ENCODE measurements at regions not wholly inside any gene's neighbourhood (a gene's known extent, or its start where the extent isn't known, plus 50 kb on each side); places are given as distances from the start of the nearest gene placed in this dataset.
"Not testable (repeated sequence)": the region's sequence is repeated elsewhere in the genome, so short reads cannot be mapped to it uniquely, and the experiment has no call there.

- Histone ChIP-seq H3K9me3 (ENCODE audit: control insufficient read depth, low read depth, low read length) (no peaks in the 10 kb centered on the region), H2AFZ (ENCODE audit: control insufficient read depth, low read length) (no peak overlapping the region), H3K27ac (ENCODE audit: control insufficient read depth, insufficient read depth, low read length) (no peak overlapping the region), H3K9ac (ENCODE audit: control insufficient read depth, extremely low read depth, insufficient read depth, low read length) (no peak overlapping the region), H3K36me3 (ENCODE audit: control insufficient read depth in 2 of 2, extremely low read depth in 1 of 2, insufficient read depth in 2 of 2, low read length in 2 of 2) (no peaks in the 10 kb centered on the region), H3K9me1 (ENCODE audit: control insufficient read depth, extremely low read depth, insufficient read depth, low read length) (no peaks in the 10 kb centered on the region), H3K4me3 (ENCODE audit: control insufficient read depth in 2 of 3, extremely low read depth in 1 of 3, insufficient read depth in 2 of 3, low read depth in 1 of 3, low read length in 3 of 3) (no peak overlapping the region), H3K4me2 (ENCODE audit: control insufficient read depth, extremely low read depth, insufficient read depth, low read depth, low read length) (no peak overlapping the region), H4K20me1 (ENCODE audit: control insufficient read depth, extremely low read depth, insufficient read depth, low read length) (no peaks in the 10 kb centered on the region), H3K4me1 (ENCODE audit: control insufficient read depth, extremely low read depth, insufficient read depth, low read length) (no peaks in the 10 kb centered on the region), H3K79me2 (ENCODE audit: control insufficient read depth, insufficient read depth, low read length) (no peaks in the 10 kb centered on the region), H3K27me3 (ENCODE audit: control insufficient read depth, extremely low read depth, insufficient read depth, low read length) (no peaks in the 10 kb centered on the region)
- dilution Hi-C loops (cut with MboI; ENCODE audit: extremely low pct_ligation_motif_present, low sequenced_read_pairs) = no loop called here
- no peak for FAIRE-seq
- TF ChIP-seq CTCF (optimal IDR thresholded peaks at IDR 0.05 in 1 of 3, IDR thresholded peaks at IDR 0.05 in 1 of 3, conservative IDR thresholded peaks at IDR 0.05 in 1 of 3; ENCODE audit: extremely low read depth in 1 of 3, insufficient read depth in 2 of 3, low read length in 3 of 3) (no peak), EZH2 (IDR thresholded peaks at IDR 0.05; ENCODE audit: low read length) (no peak)
- DNase-seq (ENCODE audit: low read depth, low spot score) = no peak
These were observed 554.3 kb upstream of the GRM3 start for GRCh38 chr7:86089455-86089854.

DNA sequence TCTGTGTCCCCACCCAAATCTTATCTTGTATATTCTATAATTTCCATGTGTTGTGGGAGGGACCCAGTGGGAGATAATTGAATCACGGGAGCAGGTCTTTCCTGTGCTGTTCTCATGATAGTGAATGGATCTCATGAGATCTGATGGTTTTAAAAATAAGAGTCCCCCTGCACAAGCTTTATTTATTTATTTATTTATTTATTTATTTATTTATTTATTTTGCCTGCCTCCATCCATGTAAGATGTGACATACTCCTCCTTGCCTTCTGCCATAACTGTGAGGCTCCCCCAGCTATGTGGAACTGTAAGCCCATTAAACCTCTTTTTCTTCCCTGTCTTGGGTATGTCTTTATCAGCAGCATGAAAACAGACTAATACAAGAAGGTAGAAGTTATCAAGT lies 579.1 kb upstream of the GRM3 start:
- H3K27me3 ChIP-seq (ENCODE audit: control insufficient read depth, extremely low read depth, insufficient read depth, low read length); dilution Hi-C loops (cut with MboI; ENCODE audit: extremely low pct_ligation_motif_present, low sequenced_read_pairs); DNase-seq (ENCODE audit: low read depth, low spot score); H2AFZ ChIP-seq (ENCODE audit: control insufficient read depth, low read length); H3K9ac ChIP-seq (ENCODE audit: control insufficient read depth, extremely low read depth, insufficient read depth, low read length); H3K9me1 ChIP-seq (ENCODE audit: control insufficient read depth, extremely low read depth, insufficient read depth, low read length); H4K20me1 ChIP-seq (ENCODE audit: control insufficient read depth, extremely low read depth, insufficient read depth, low read length); FAIRE-seq; H3K36me3 ChIP-seq (ENCODE audit: control insufficient read depth in 2 of 2, extremely low read depth in 1 of 2, insufficient read depth in 2 of 2, low read length in 2 of 2); H3K4me3 ChIP-seq (ENCODE audit: control insufficient read depth in 2 of 3, extremely low read depth in 1 of 3, insufficient read depth in 2 of 3, low read depth in 1 of 3, low read length in 3 of 3); H3K27ac ChIP-seq (ENCODE audit: control insufficient read depth, insufficient read depth, low read length); H3K9me3 ChIP-seq (ENCODE audit: control insufficient read depth, low read depth, low read length); H3K4me1 ChIP-seq (ENCODE audit: control insufficient read depth, extremely low read depth, insufficient read depth, low read length); H3K4me2 ChIP-seq (ENCODE audit: control insufficient read depth, extremely low read depth, insufficient read depth, low read depth, low read length); H3K79me2 ChIP-seq (ENCODE audit: control insufficient read depth, insufficient read depth, low read length): not testable (repeated sequence)

- Histone ChIP-seq H3K9me1 (ENCODE audit: control insufficient read depth, extremely low read depth, insufficient read depth, low read length) (no peaks in the 10 kb centered on the region), H3K27ac (ENCODE audit: control insufficient read depth, insufficient read depth, low read length) (no peak overlapping the region), H3K9ac (ENCODE audit: control insufficient read depth, extremely low read depth, insufficient read depth, low read length) (no peak overlapping the region), H3K4me2 (ENCODE audit: control insufficient read depth, extremely low read depth, insufficient read depth, low read depth, low read length) (no peak overlapping the region), H3K36me3 (ENCODE audit: control insufficient read depth in 2 of 2, extremely low read depth in 1 of 2, insufficient read depth in 2 of 2, low read length in 2 of 2) (no peaks in the 10 kb centered on the region), H2AFZ (ENCODE audit: control insufficient read depth, low read length) (no peak overlapping the region), H3K4me3 (ENCODE audit: control insufficient read depth in 2 of 3, extremely low read depth in 1 of 3, insufficient read depth in 2 of 3, low read depth in 1 of 3, low read length in 3 of 3) (no peak overlapping the region), H3K27me3 (ENCODE audit: control insufficient read depth, extremely low read depth, insufficient read depth, low read length) (no peaks in the 10 kb centered on the region), H4K20me1 (ENCODE audit: control insufficient read depth, extremely low read depth, insufficient read depth, low read length) (no peaks in the 10 kb centered on the region), H3K79me2 (ENCODE audit: control insufficient read depth, insufficient read depth, low read length) (no peaks in the 10 kb centered on the region), H3K4me1 (ENCODE audit: control insufficient read depth, extremely low read depth, insufficient read depth, low read length) (no peaks in the 10 kb centered on the region), H3K9me3 (ENCODE audit: control insufficient read depth, low read depth, low read length) (no peaks in the 10 kb centered on the region)
- dilution Hi-C loops (cut with MboI; ENCODE audit: extremely low pct_ligation_motif_present, low sequenced_read_pairs) = no loop called here
- no peak for FAIRE-seq
- DNase-seq (ENCODE audit: low read depth, low spot score) = no peak
- TF ChIP-seq CTCF (optimal IDR thresholded peaks at IDR 0.05 in 1 of 3, IDR thresholded peaks at IDR 0.05 in 1 of 3, conservative IDR thresholded peaks at IDR 0.05 in 1 of 3; ENCODE audit: extremely low read depth in 1 of 3, insufficient read depth in 2 of 3, low read length in 3 of 3) (no peak), EZH2 (IDR thresholded peaks at IDR 0.05; ENCODE audit: low read length) (no peak)
These were observed 585.1 kb upstream of the GRM3 start for GRCh38 chr7:86058649-86059048.

All from keratinocyte (primary cell).